Glutamatergic neuron (in vitro differentiated cells): ENCODE measurements at regions not wholly inside any gene's neighbourhood (a gene's known extent, or its start where the extent isn't known, plus 50 kb on each side); places are given as distances from the start of the nearest gene placed in this dataset.

Experiments used
- DNase-seq: peaks from one replicate; pipeline ENCODE4 v3.0.0; 2022
- H3K27ac Mint-ChIP-seq: one replicate; pipeline ENCODE4 v1.8.0; 2020; ENCODE audit warnings: mild to moderate bottlenecking, mixed read lengths, inconsistent platforms; ENCODE audit not compliant: unreplicated experiment
- H3K27me3 Mint-ChIP-seq: one replicate; pipeline ENCODE4 v1.8.0; 2020; ENCODE audit warnings: mild to moderate bottlenecking, moderate library complexity, mixed read lengths, inconsistent platforms; ENCODE audit not compliant: unreplicated experiment
- H3K36me3 Mint-ChIP-seq: one replicate; pipeline ENCODE4 v1.8.0; 2020; ENCODE audit warnings: mild to moderate bottlenecking, mixed read lengths, inconsistent platforms; ENCODE audit not compliant: unreplicated experiment
- H3K4me1 Mint-ChIP-seq: one replicate; pipeline ENCODE4 v1.8.0; 2020; ENCODE audit warnings: mild to moderate bottlenecking, low read depth, mixed read lengths, inconsistent platforms; ENCODE audit not compliant: unreplicated experiment
- H3K4me3 Mint-ChIP-seq: one replicate; pipeline ENCODE4 v1.8.0; 2020; ENCODE audit warnings: mild to moderate bottlenecking, mixed read lengths, inconsistent platforms; ENCODE audit not compliant: unreplicated experiment
- H3K9me3 Mint-ChIP-seq: one replicate; pipeline ENCODE4 v1.8.0; 2020; ENCODE audit warnings: mild to moderate bottlenecking, moderate library complexity, mixed read lengths, inconsistent platforms; ENCODE audit not compliant: unreplicated experiment
- CTCF ChIP-seq: fragments of 200-600 bp; sonication (generic); IDR thresholded peaks from one replicate; pipeline ENCODE4 v1.5.0; 2021; ENCODE audit not compliant: partially characterized antibody, unreplicated experiment

- Mint-ChIP-seq H3K9me3 (peaks cover 2% of the 10 kb centered on the region), H3K4me1 (no peaks in the 10 kb centered on the region), H3K4me3 (no peak overlapping the region), H3K27ac (no peak overlapping the region), H3K36me3 (no peaks in the 10 kb centered on the region), H3K27me3 (no peaks in the 10 kb centered on the region)
- DNase-seq, result no peak
- TF ChIP-seq CTCF, result no peak
These were observed 140.8 kb upstream of the EDNRA start for GRCh38 chr4:147340111-147340510.

GRCh38 chr4:147340591-147341120, 140.2 kb upstream of the EDNRA start:
- TF ChIP-seq CTCF, result no peak
- DNase-seq, result no peak
- Mint-ChIP-seq H3K27me3 (no peaks in the 10 kb centered on the region), H3K36me3 (no peaks in the 10 kb centered on the region), H3K4me3 (no peak overlapping the region), H3K4me1 (no peaks in the 10 kb centered on the region), H3K9me3 (peaks cover 2% of the 10 kb centered on the region), H3K27ac (no peak overlapping the region)

GRCh38 chr4:147343692-147344091, 137.2 kb upstream of the EDNRA start:
- no peak for DNase-seq
- TF ChIP-seq CTCF, result no peak
- H3K27me3 Mint-ChIP-seq, result no peaks in the 10 kb centered on the region
- peaks cover 2% of the 10 kb centered on the region for H3K9me3 Mint-ChIP-seq
- H3K27ac Mint-ChIP-seq, result no peak overlapping the region
- H3K36me3 Mint-ChIP-seq, result no peaks in the 10 kb centered on the region
- H3K4me3 Mint-ChIP-seq, result no peak overlapping the region
- H3K4me1 Mint-ChIP-seq, result no peaks in the 10 kb centered on the region

- no peak for TF ChIP-seq CTCF
- Mint-ChIP-seq H3K9me3 (peaks cover 2% of the 10 kb centered on the region), H3K4me1 (no peaks in the 10 kb centered on the region), H3K36me3 (no peaks in the 10 kb centered on the region), H3K27ac (no peak overlapping the region), H3K4me3 (no peak overlapping the region), H3K27me3 (no peaks in the 10 kb centered on the region)
- no peak for DNase-seq
These were observed 135.2 kb upstream of the EDNRA start for GRCh38 chr4:147345662-147346061.

GRCh38 chr4:147347217-147347616, 133.7 kb upstream of the EDNRA start:
- no peaks in the 10 kb centered on the region for H3K27me3 Mint-ChIP-seq
- no peaks in the 10 kb centered on the region for H3K36me3 Mint-ChIP-seq
- H3K4me1 Mint-ChIP-seq, result no peaks in the 10 kb centered on the region
- DNase-seq, result no peak
- H3K4me3 Mint-ChIP-seq, result no peak overlapping the region
- no peak overlapping the region for H3K27ac Mint-ChIP-seq
- peaks cover 1% of the 10 kb centered on the region for H3K9me3 Mint-ChIP-seq
- TF ChIP-seq CTCF, result no peak
